PC-3 (cell line): ENCODE measurements at regions not wholly inside any gene's neighbourhood (a gene's known extent, or its start where the extent isn't known, plus 50 kb on each side); places are given as distances from the start of the nearest gene placed in this dataset.

Experiments used
- ATAC-seq: fragments of 200-7000 bp; cut with Tn5 transposase; 2 replicates; pipeline ENCODE4 v1.9.1; 2020; ENCODE audit warnings: mild to moderate bottlenecking, moderate library complexity
- BruUV-seq: library from RNA; stranded (reverse); fragments of 400-500 nt; replicated peaks from 2 replicates; lab custom pipeline; 2021; lab: Mats Ljungman, UMichigan
- CTCF ChIA-PET: fragments of 300-600 bp; sonication (Branson Sonifier 250); formaldehyde crosslinking; loops from one replicate; lab custom pipeline; 2022; ENCODE audit warnings: antibody characterized with exemption; lab: Charles Lee
- POLR2A ChIA-PET: fragments of 300-600 bp; sonication (Branson Sonifier 250); formaldehyde crosslinking; loops from one replicate; lab custom pipeline; 2022; ENCODE audit warnings: antibody characterized with exemption; ENCODE audit not compliant: unreplicated experiment; lab: Charles Lee
- DNase-seq: peaks from one replicate; pipeline ENCODE4 v3.0.0-alpha.2; 2015
- H2AFZ ChIP-seq: fragments of 300-600 bp; sonication (generic); 2 replicates; pipeline ENCODE4 v1.6.0; 2016; ENCODE audit warnings: antibody characterized with exemption, low read length
- H3F3A ChIP-seq: fragments of 300-600 bp; sonication (generic); one replicate; pipeline ENCODE4 v1.6.0; 2017; ENCODE audit warnings: antibody characterized with exemption, low read length, control low read depth, mild to moderate bottlenecking; ENCODE audit not compliant: unreplicated experiment
- H3K27ac ChIP-seq: fragments of 300-600 bp; sonication (generic); 2 replicates; pipeline ENCODE4 v1.5.1; 2016; ENCODE audit warnings: mild to moderate bottlenecking, low read length
- H3K27me3 ChIP-seq: fragments of 300-600 bp; sonication (generic); 2 replicates; pipeline ENCODE4 v1.6.1; 2016; ENCODE audit warnings: low read length, mixed read lengths
- H3K36me3 ChIP-seq: fragments of 300-600 bp; sonication (generic); 2 replicates; pipeline ENCODE4 v1.6.1; 2016; ENCODE audit warnings: low read depth, mixed run types, low read length, mixed read lengths
- H3K4me1 ChIP-seq: fragments of 300-600 bp; sonication (generic); 2 replicates; pipeline ENCODE4 v1.5.1; 2016; ENCODE audit warnings: low read length; ENCODE audit not compliant: insufficient read depth
- H3K4me2 ChIP-seq: fragments of 300-600 bp; sonication (generic); 2 replicates; pipeline ENCODE4 v1.6.0; 2016; ENCODE audit warnings: low read length
- H3K4me3 ChIP-seq: fragments of 300-600 bp; sonication (generic); 2 replicates; pipeline ENCODE4 v1.5.1; 2016; ENCODE audit warnings: mild to moderate bottlenecking, low read length, mixed read lengths
- H3K79me2 ChIP-seq: fragments of 300-600 bp; sonication (generic); 2 replicates; pipeline ENCODE4 v1.6.1; 2017; ENCODE audit warnings: low read length, mixed read lengths
- H3K9ac ChIP-seq: fragments of 300-600 bp; sonication (generic); 2 replicates; pipeline ENCODE4 v1.6.0; 2016; ENCODE audit warnings: mild to moderate bottlenecking, low read length
- H3K9me2 ChIP-seq: fragments of 300-600 bp; sonication (generic); replicated peaks from 2 replicates; pipeline ENCODE4 v1.6.1; 2016; ENCODE audit warnings: mixed run types, low read length, mixed read lengths
- H3K9me3 ChIP-seq: fragments of 300-600 bp; sonication (generic); 2 replicates; pipeline ENCODE4 v1.6.1; 2016; ENCODE audit warnings: low read length, mixed read lengths
- H4K20me1 ChIP-seq: fragments of 300-600 bp; sonication (generic); 2 replicates; pipeline ENCODE4 v1.6.1; 2016; ENCODE audit warnings: low read length, mixed read lengths
- EZH2 ChIP-seq: fragments of 300-600 bp; sonication (generic); IDR thresholded peaks from one replicate; pipeline ENCODE4 v1.6.1; 2017; ENCODE audit warnings: antibody characterized with exemption, mild to moderate bottlenecking, low read length; ENCODE audit not compliant: unreplicated experiment
- EZH2phosphoT487 ChIP-seq: fragments of 300-600 bp; sonication (generic); IDR thresholded peaks from 2 replicates; pipeline ENCODE4 v1.6.1; 2018; ENCODE audit warnings: mild to moderate bottlenecking, antibody characterized with exemption, low read length, borderline replicate concordance
- intact Hi-C: fragments of 100-400 bp; cut with micrococcal nuclease; formaldehyde crosslinking; loops from 2 replicates; pipeline ENCODE4 v1.9.0; 2023
- TF ChIP-seq, protein P1 (sequence below): fragments of 300-600 bp; sonication (generic); conservative IDR thresholded peaks from 2 replicates; pipeline ENCODE4 v1.5.1; 2017; ENCODE audit warnings: antibody characterized with exemption, low read depth, mild to moderate bottlenecking, low read length

DNA sequence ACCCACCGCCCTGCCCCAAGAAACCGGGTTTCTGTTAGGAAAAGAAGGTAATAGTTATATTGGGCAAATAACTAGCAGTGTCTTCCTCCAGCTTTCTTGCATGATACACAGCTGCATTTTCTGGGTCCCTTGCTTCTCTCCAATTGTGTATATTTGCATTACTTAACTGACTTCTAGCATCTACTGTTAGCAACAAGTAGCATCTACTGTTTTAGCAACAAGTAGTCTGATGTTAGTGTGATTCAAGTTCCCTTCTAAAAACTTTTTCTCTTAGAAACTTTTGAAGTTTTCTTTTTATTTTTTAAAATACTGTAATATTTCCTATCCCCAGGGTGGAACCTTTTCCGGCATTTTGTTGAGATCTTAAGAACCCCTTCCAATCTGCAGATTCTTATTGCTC, 221.2 kb downstream of the CLIC5 start:
- BruUV-seq, result no TSS peak
- intact Hi-C loops, result no loop called here

DNA sequence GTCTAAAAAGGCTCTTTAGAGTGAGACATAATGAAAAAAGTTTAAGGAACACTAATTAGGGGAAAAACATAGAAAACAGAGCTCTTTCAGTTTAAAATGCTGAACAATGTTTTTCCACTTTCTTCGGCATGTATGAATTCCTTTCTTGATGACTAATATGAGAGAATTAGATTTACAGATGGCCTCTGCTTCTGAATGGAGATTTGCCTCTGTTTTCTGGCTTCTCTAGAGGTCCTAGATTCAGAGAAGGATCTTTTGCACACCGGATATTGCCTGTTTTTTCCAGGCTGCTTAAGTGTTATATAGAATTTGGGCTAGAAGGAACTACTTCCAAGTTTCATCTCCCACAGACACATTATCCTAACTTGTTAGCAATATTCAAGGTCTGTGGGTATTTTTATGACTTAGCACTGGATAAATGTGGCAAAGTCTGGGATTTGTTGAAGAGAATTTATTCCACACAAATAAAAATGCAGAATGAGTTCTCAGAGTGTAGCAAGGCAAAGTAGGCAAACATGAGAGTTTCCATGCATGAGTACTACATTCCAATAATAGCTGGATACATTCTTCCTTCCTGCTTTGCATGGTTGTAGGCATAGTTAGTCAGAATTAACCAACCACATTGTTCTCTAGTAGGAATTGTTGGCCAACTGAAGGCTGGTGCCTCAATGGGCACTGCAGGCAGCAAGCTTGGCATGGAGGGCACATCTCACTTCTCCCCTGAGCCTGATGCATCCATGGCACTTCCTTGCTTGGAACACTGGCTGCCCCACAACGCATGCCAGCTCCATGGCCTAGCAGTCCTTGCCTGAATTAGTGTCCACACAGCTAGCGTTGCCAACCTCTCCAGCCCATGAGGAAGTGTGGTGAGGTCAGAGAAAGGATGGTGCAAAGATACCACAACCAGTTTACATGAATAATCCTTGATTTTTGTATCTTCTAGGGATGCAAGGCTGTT, 224.2 kb downstream of the CLIC5 start:
- Histone ChIP-seq H4K20me1 (no peaks in the 10 kb centered on the region), H3K27me3 (peaks cover 5% of the 10 kb centered on the region; the same call in 1 of the 2 replicates), H3F3A (no peaks in the 10 kb centered on the region), H3K79me2 (no peaks in the 10 kb centered on the region), H3K27ac (no peak overlapping the region), H3K9me2 (no peaks in the 10 kb centered on the region), H3K9me3 (no peaks in the 10 kb centered on the region), H3K36me3 (no peaks in the 10 kb centered on the region), H3K4me2 (no peak overlapping the region), H3K9ac (no peak overlapping the region), H3K4me3 (no peak overlapping the region), H2AFZ (no peak overlapping the region), H3K4me1 (0 out of 2 replicates have a peak, but pooled peaks cover 6% of the 10 kb centered on the region)
- ATAC-seq, result no peak
- BruUV-seq, result no TSS peak
- POLR2A ChIA-PET, result no interaction called here
- intact Hi-C loops, result no loop called here
- peak; percentile 39 for DNase-seq
- TF ChIP-seq, protein P1, sequence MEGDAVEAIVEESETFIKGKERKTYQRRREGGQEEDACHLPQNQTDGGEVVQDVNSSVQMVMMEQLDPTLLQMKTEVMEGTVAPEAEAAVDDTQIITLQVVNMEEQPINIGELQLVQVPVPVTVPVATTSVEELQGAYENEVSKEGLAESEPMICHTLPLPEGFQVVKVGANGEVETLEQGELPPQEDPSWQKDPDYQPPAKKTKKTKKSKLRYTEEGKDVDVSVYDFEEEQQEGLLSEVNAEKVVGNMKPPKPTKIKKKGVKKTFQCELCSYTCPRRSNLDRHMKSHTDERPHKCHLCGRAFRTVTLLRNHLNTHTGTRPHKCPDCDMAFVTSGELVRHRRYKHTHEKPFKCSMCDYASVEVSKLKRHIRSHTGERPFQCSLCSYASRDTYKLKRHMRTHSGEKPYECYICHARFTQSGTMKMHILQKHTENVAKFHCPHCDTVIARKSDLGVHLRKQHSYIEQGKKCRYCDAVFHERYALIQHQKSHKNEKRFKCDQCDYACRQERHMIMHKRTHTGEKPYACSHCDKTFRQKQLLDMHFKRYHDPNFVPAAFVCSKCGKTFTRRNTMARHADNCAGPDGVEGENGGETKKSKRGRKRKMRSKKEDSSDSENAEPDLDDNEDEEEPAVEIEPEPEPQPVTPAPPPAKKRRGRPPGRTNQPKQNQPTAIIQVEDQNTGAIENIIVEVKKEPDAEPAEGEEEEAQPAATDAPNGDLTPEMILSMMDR, result no peak
- TF ChIP-seq EZH2 (no peak), EZH2phosphoT487 (no peak)
- CTCF ChIA-PET, result no interaction called here

More for the DNA sequence above, 221.2 kb downstream of the CLIC5 start:
- Histone ChIP-seq H3K4me1 (0 out of 2 replicates have a peak, but pooled peaks cover 6% of the 10 kb centered on the region), H3K4me2 (no peak overlapping the region), H3K36me3 (no peaks in the 10 kb centered on the region), H4K20me1 (no peaks in the 10 kb centered on the region), H3K79me2 (no peaks in the 10 kb centered on the region), H3F3A (no peaks in the 10 kb centered on the region), H3K27me3 (peaks cover 5% of the 10 kb centered on the region; the same call in 1 of the 2 replicates), H3K9me3 (no peaks in the 10 kb centered on the region), H3K4me3 (no peak overlapping the region), H3K9ac (no peak overlapping the region), H2AFZ (no peak overlapping the region), H3K9me2 (no peaks in the 10 kb centered on the region), H3K27ac (no peak overlapping the region)
- DNase-seq, result no peak
- ChIA-PET CTCF (no interaction called here), POLR2A (no interaction called here)
- no peak for ATAC-seq
- TF ChIP-seq EZH2 (no peak), EZH2phosphoT487 (no peak)
- TF ChIP-seq, protein P1, result no peak

DNA sequence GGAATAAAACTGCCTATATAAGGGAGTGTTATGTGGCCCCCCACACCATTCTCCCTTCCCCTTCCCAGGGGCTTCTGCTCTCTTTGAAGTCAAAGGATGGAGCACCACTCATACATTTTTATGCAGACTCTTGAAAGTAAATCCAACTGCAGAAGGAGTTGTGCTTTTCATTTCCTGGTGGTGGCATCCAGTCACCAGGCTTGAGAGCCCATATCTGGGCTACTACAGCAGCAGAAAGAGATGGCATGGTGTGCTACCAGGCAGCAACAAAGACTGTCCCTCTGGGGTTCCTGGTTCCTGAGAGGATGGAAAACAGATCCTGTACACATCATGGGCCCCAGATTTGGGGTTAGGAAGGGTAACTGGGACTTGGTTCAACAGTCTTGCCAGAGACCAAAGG, 226.4 kb downstream of the CLIC5 start:
- Histone ChIP-seq H3K27ac (no peak overlapping the region), H4K20me1 (no peaks in the 10 kb centered on the region), H3K9me3 (no peaks in the 10 kb centered on the region), H3K79me2 (no peaks in the 10 kb centered on the region), H2AFZ (no peak overlapping the region), H3K4me2 (no peak overlapping the region), H3K4me1 (0 out of 2 replicates have a peak, but pooled peaks cover 3% of the 10 kb centered on the region), H3K36me3 (no peaks in the 10 kb centered on the region), H3K9me2 (no peaks in the 10 kb centered on the region), H3K4me3 (no peak overlapping the region), H3K27me3 (peaks cover 3% of the 10 kb centered on the region; the same call in 1 of the 2 replicates), H3F3A (no peaks in the 10 kb centered on the region), H3K9ac (no peak overlapping the region)
- no TSS peak for BruUV-seq
- intact Hi-C loops, result no loop called here
- no peak for DNase-seq
- ChIA-PET POLR2A (no interaction called here), CTCF (no interaction called here)
- TF ChIP-seq EZH2phosphoT487 (no peak), EZH2 (no peak)
- TF ChIP-seq, protein P1, result no peak
- no peak for ATAC-seq
